Transverse colon (tissue), 4 donors: ENCODE measurements at regions not wholly inside any gene's neighbourhood (a gene's known extent, or its start where the extent isn't known, plus 50 kb on each side); places are given as distances from the start of the nearest gene placed in this dataset.

ENCODE experiments used
- POLR2A ChIP-seq: fragments of 450-650 bp; IDR thresholded peaks from one replicate; pipeline ENCODE4 v1.6.1; 2016; ENCODE audit warnings: antibody characterized with exemption, mild to moderate bottlenecking, moderate library complexity
- POLR2AphosphoS5 ChIP-seq, 3 donors: sonication (generic); formaldehyde crosslinking; IDR thresholded peaks; one replicate each; pipeline ENCODE4 v1.6.1; 2016; ENCODE audit warnings: antibody characterized with exemption in 3 of 3
- TF ChIP-seq, protein P1 (sequence below), 5 experiments: fragments of 200-600 bp in 3 of 5; fragments of 450-650 bp in 2 of 5; sonication (generic) in 3 of 5; IDR thresholded peaks; 1 replicate in 2 of 5; 2 replicates in 3 of 5; pipeline ENCODE4 v1.5.1; 2016 to 2017; ENCODE audit warnings: antibody characterized with exemption in 5 of 5, inconsistent platforms in 3 of 5, mild to moderate bottlenecking in 2 of 5, moderate library complexity in 1 of 5

DNA sequence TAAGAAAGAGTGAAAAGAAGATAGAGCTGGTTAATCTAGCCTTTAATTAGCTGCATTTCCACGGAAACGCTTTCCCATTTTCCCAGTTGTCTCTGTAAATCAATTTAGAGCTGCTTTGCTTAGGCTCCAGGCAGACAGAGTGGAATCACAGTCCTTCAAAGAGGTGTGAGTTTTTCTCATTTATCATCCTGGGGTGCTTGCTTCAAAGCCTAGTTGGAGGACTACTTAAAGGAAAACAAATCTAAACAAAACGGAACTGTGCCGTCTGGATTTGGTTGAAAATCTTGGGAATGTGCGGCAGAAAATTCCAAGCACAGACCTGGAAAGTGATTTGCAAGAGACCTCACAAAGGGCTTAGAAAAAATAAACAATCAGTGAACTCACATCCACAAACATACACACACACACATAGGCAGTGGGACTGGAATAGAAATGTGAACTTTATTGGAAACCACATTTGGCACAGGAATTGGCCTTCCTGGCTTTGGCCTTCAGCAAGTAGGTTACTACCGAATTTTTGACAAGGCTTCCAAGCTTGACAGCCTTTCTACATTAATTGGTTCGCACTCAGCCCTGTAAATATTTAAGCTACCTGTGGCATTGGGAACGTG, 235.2 kb upstream of the SLC24A2 start:
- TF ChIP-seq POLR2AphosphoS5 (IDR thresholded peaks at IDR 0.05), result no peak
- TF ChIP-seq, protein P1, sequence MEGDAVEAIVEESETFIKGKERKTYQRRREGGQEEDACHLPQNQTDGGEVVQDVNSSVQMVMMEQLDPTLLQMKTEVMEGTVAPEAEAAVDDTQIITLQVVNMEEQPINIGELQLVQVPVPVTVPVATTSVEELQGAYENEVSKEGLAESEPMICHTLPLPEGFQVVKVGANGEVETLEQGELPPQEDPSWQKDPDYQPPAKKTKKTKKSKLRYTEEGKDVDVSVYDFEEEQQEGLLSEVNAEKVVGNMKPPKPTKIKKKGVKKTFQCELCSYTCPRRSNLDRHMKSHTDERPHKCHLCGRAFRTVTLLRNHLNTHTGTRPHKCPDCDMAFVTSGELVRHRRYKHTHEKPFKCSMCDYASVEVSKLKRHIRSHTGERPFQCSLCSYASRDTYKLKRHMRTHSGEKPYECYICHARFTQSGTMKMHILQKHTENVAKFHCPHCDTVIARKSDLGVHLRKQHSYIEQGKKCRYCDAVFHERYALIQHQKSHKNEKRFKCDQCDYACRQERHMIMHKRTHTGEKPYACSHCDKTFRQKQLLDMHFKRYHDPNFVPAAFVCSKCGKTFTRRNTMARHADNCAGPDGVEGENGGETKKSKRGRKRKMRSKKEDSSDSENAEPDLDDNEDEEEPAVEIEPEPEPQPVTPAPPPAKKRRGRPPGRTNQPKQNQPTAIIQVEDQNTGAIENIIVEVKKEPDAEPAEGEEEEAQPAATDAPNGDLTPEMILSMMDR (IDR thresholded peaks at IDR 0.05), result no peak
- TF ChIP-seq POLR2A, result no peak
